Effector CD4-positive, alpha-beta T cell (primary cell): ENCODE measurements at regions not wholly inside any gene's neighbourhood (a gene's known extent, or its start where the extent isn't known, plus 50 kb on each side); places are given as distances from the start of the nearest gene placed in this dataset.
"Not testable (repeated sequence)": the region's sequence is repeated elsewhere in the genome, so short reads cannot be mapped to it uniquely, and the experiment has no call there.

Experiments
- DNase-seq: peaks from one replicate; pipeline ENCODE4 v3.0.0-alpha.2; 2020

- no peak for DNase-seq
Observed at GRCh38 chr5:87115839-87116364, 151.8 kb upstream of the RASA1 start.

- no peak for DNase-seq
Observed at GRCh38 chr5:87116825-87117512, 150.7 kb upstream of the RASA1 start.

GRCh38 chr5:87119588-87119987 is 148.1 kb upstream of the RASA1 start:
- DNase-seq: no peak

GRCh38 chr5:87120518-87121303 is 147.0 kb upstream of the RASA1 start:
- DNase-seq: no peak

- DNase-seq: peak; percentile 12
Observed at GRCh38 chr5:87121304-87122150, 146.2 kb upstream of the RASA1 start.

GRCh38 chr5:87122151-87122977 is 145.3 kb upstream of the RASA1 start:
- no peak for DNase-seq

- DNase-seq: no peak
Observed at GRCh38 chr5:87125766-87126165, 141.9 kb upstream of the RASA1 start.

- no peak for DNase-seq
Observed at GRCh38 chr5:87126869-87127268, 140.8 kb upstream of the RASA1 start.

- no peak for DNase-seq
Observed at GRCh38 chr5:87127426-87127825, 140.3 kb upstream of the RASA1 start.

- no peak for DNase-seq
Observed at GRCh38 chr5:87127956-87128687, 139.6 kb upstream of the RASA1 start.

- no peak for DNase-seq
Observed at GRCh38 chr5:87129046-87129445, 138.6 kb upstream of the RASA1 start.

GRCh38 chr5:87132696-87133095 is 135.0 kb upstream of the RASA1 start:
- DNase-seq: no peak

GRCh38 chr5:87134513-87134912 is 133.2 kb upstream of the RASA1 start:
- not testable (repeated sequence) for DNase-seq

- DNase-seq: no peak
Observed at GRCh38 chr5:87136096-87136495, 131.6 kb upstream of the RASA1 start.

- DNase-seq: no peak
Observed at GRCh38 chr5:87136733-87137132, 130.9 kb upstream of the RASA1 start.

- no peak for DNase-seq
Observed at GRCh38 chr5:87137283-87137682, 130.4 kb upstream of the RASA1 start.

GRCh38 chr5:87138091-87138805 is 129.4 kb upstream of the RASA1 start:
- DNase-seq: no peak

- DNase-seq: no peak
Observed at GRCh38 chr5:87139795-87140194, 127.9 kb upstream of the RASA1 start.

- no peak for DNase-seq
Observed at GRCh38 chr5:87141544-87141943, 126.1 kb upstream of the RASA1 start.

- not testable (repeated sequence) for DNase-seq
Observed at GRCh38 chr5:87145853-87146252, 121.8 kb upstream of the RASA1 start.

- DNase-seq: no peak
Observed at GRCh38 chr5:87147441-87147840, 120.2 kb upstream of the RASA1 start.
